Central memory CD8-positive, alpha-beta T cell (primary cell): ENCODE measurements at regions not wholly inside any gene's neighbourhood (a gene's known extent, or its start where the extent isn't known, plus 50 kb on each side); places are given as distances from the start of the nearest gene placed in this dataset.
"Not testable (repeated sequence)": the region's sequence is repeated elsewhere in the genome, so short reads cannot be mapped to it uniquely, and the experiment has no call there.

Experiments used
- ATAC-seq: fragments of 150-1000 bp; cut with Tn5 transposase; replicated peaks from 2 replicates; pipeline ENCODE4 v1.10.0; 2022; ENCODE audit warnings: mild to moderate bottlenecking, moderate FRiP score, moderate number of reproducible peaks; ENCODE audit not compliant: poor library complexity, severe bottlenecking; ENCODE audit errors: extremely low read depth
- DNase-seq, 2 donors: peaks; one replicate each; pipeline ENCODE4 v3.0.0; 2021; ENCODE audit warnings: low spot score in 2 of 2
- H3K27ac Mint-ChIP-seq: one replicate; pipeline ENCODE4 v1.8.0; 2022; ENCODE audit warnings: low read depth, mild to moderate bottlenecking, moderate library complexity, mixed read lengths
- H3K27me3 Mint-ChIP-seq: one replicate; pipeline ENCODE4 v1.8.0; 2022; ENCODE audit warnings: mixed read lengths
- H3K36me3 Mint-ChIP-seq: one replicate; pipeline ENCODE4 v1.8.0; 2022; ENCODE audit warnings: mild to moderate bottlenecking, moderate library complexity, mixed read lengths; ENCODE audit not compliant: insufficient read depth
- H3K4me1 Mint-ChIP-seq: one replicate; pipeline ENCODE4 v1.8.0; 2022; ENCODE audit warnings: mixed read lengths
- H3K4me3 Mint-ChIP-seq: one replicate; pipeline ENCODE4 v1.8.0; 2022; ENCODE audit warnings: mild to moderate bottlenecking, moderate library complexity, mixed read lengths
- H3K9me3 Mint-ChIP-seq: one replicate; pipeline ENCODE4 v1.8.0; 2022; ENCODE audit warnings: mixed read lengths

- H3K27me3 Mint-ChIP-seq, ATAC-seq, DNase-seq, H3K27ac Mint-ChIP-seq, H3K4me3 Mint-ChIP-seq, H3K4me1 Mint-ChIP-seq, H3K36me3 Mint-ChIP-seq: not testable (repeated sequence)
- H3K9me3 Mint-ChIP-seq: peaks cover 34% of the 10 kb centered on the region
These were observed 1045.7 kb upstream of the FLRT2 start for GRCh38 chr14:84484243-84484642.

DNA sequence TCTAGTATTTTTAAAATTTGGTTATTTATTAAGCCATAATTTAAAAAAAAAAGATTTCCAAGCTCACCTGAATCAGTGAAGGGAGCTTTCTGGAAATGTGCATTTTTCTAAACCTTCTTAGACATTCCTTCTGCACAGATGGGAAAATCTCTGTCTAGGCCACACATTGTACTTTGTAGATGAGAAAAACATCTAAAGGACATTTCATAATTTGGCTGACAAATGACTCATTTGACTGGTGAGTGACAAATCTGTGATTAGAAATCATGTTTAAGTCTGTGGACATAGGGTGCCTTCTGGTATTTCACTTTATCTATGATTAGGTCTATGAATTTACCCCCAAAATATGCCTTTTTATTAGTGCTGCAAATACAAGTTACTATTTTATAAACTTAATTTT, 1044.9 kb upstream of the FLRT2 start:
- Mint-ChIP-seq H3K4me3 (no peak overlapping the region), H3K27ac (no peak overlapping the region), H3K27me3 (no peaks in the 10 kb centered on the region), H3K36me3 (no peaks in the 10 kb centered on the region), H3K4me1 (no peaks in the 10 kb centered on the region), H3K9me3 (peaks cover 34% of the 10 kb centered on the region)
- ATAC-seq (no peak), DNase-seq (no peak)

DNA sequence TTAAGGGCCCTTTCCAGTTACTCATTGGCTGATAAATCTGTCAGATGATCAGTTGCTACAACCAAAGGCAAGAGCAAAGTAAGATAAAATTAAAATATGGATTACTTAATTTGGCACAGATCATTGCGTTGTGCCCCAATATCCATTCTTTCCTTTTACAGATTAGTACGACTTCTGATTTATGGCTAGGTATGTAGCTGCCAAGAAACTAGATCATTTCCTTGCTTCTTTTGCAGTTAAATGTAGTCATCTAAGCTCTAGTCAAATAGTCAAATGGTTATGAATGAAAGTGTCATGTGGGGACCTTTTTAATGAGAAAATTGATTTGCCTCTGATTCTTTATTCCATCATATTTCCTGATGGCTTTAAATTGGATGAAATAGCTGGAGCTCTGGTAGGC, 1039.9 kb upstream of the FLRT2 start:
- peaks cover 25% of the 10 kb centered on the region for H3K9me3 Mint-ChIP-seq
- no peak for ATAC-seq
- no peaks in the 10 kb centered on the region for H3K27me3 Mint-ChIP-seq
- H3K36me3 Mint-ChIP-seq: no peaks in the 10 kb centered on the region
- H3K4me3 Mint-ChIP-seq: no peak overlapping the region
- no peak overlapping the region for H3K27ac Mint-ChIP-seq
- H3K4me1 Mint-ChIP-seq: no peaks in the 10 kb centered on the region
- DNase-seq: no peak

DNA sequence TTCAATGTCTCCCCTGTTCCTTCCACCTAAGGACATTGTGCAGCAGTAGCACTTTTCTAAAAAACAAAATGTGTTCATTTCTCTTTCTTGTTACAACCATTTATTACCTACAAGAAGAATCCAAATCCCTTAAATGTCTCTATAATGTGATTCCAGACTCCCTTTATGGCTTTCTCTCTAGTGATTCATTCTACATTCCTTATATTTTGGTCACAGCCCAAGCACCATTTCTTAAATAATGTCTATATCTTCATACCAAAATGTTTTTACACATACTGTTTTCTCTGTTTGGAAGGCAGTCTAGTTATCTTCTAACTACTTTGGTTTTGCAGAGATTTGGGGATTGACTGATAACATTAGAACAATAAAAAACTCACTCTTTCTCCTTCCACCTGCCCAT, 1037.3 kb upstream of the FLRT2 start:
- Mint-ChIP-seq H3K9me3 (peaks cover 34% of the 10 kb centered on the region), H3K4me1 (no peaks in the 10 kb centered on the region)
- no peak for ATAC-seq

DNA sequence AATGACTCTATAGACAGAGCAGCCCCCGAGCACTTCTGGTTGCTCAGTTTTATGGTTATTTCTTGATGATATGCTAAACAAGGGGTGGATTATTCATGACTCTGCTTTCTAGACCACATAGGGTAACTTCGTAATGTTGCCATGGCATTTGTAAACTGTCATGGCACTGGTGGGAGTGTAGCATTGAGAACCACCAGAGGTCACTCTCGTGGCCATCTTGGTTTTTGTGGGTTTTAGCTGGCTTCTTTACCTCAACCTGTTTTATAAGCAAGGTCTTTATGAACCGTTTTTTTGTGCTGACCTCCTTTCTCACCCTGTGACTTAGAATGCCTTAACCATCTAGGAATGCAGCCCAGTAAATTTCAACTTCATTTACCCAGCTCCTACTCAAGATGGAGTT, 1036.2 kb upstream of the FLRT2 start:
- H3K27me3 Mint-ChIP-seq: no peaks in the 10 kb centered on the region
- H3K4me3 Mint-ChIP-seq: no peak overlapping the region
- H3K27ac Mint-ChIP-seq: no peak overlapping the region
- no peaks in the 10 kb centered on the region for H3K36me3 Mint-ChIP-seq
- ATAC-seq (no peak), DNase-seq (no peak)
- no peaks in the 10 kb centered on the region for H3K4me1 Mint-ChIP-seq
- peaks cover 25% of the 10 kb centered on the region for H3K9me3 Mint-ChIP-seq

More for the DNA sequence above, 1037.3 kb upstream of the FLRT2 start:
- Mint-ChIP-seq H3K4me3 (no peak overlapping the region), H3K27me3 (no peaks in the 10 kb centered on the region), H3K36me3 (no peaks in the 10 kb centered on the region), H3K27ac (no peak overlapping the region)
- DNase-seq: no peak

DNA sequence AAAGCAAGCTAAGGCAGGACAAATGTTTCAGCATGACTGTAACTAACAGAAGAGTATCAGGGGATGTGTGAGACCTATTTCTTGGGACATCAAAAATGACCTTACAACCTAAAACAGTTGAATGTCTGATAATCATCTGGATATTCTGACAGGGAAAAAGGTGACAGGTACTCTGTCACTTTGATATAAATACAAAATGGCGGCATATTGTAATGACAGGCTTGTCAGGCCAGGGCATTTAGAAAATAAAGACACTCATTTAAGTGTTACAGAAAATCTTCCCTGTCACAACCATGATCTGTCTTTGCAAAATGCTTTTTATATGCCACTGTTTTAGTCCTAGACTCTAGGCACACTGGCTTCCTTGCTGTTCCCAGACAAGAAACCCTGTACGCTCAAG, 1033.3 kb upstream of the FLRT2 start:
- peaks cover 20% of the 10 kb centered on the region for H3K9me3 Mint-ChIP-seq
- H3K27me3 Mint-ChIP-seq: no peaks in the 10 kb centered on the region
- H3K4me1 Mint-ChIP-seq: no peaks in the 10 kb centered on the region
- H3K36me3 Mint-ChIP-seq: no peaks in the 10 kb centered on the region
- DNase-seq (no peak), ATAC-seq (no peak)
- H3K27ac Mint-ChIP-seq: no peak overlapping the region
- H3K4me3 Mint-ChIP-seq: no peak overlapping the region

GRCh38 chr14:84512823-84513222, 1017.1 kb upstream of the FLRT2 start:
- H3K4me1 Mint-ChIP-seq, H3K4me3 Mint-ChIP-seq, DNase-seq, ATAC-seq, H3K36me3 Mint-ChIP-seq, H3K27ac Mint-ChIP-seq, H3K27me3 Mint-ChIP-seq: not testable (repeated sequence)
- H3K9me3 Mint-ChIP-seq: peaks cover 38% of the 10 kb centered on the region

- Mint-ChIP-seq H3K27ac (no peak overlapping the region), H3K36me3 (no peaks in the 10 kb centered on the region), H3K9me3 (peaks cover 19% of the 10 kb centered on the region), H3K4me3 (no peak overlapping the region), H3K4me1 (no peaks in the 10 kb centered on the region), H3K27me3 (no peaks in the 10 kb centered on the region)
- no peak for DNase-seq
- no peak for ATAC-seq
These were observed 1010.1 kb upstream of the FLRT2 start for GRCh38 chr14:84519836-84520235.

- Mint-ChIP-seq H3K36me3 (no peaks in the 10 kb centered on the region), H3K27ac (no peak overlapping the region), H3K27me3 (no peaks in the 10 kb centered on the region), H3K9me3 (peaks cover 22% of the 10 kb centered on the region), H3K4me3 (no peak overlapping the region), H3K4me1 (no peaks in the 10 kb centered on the region)
- ATAC-seq: no peak
- no peak for DNase-seq
These were observed 1009.1 kb upstream of the FLRT2 start for GRCh38 chr14:84520711-84521338.

GRCh38 chr14:84523746-84524145, 1006.2 kb upstream of the FLRT2 start:
- ATAC-seq: no peak
- Mint-ChIP-seq H3K27ac (no peak overlapping the region), H3K27me3 (no peaks in the 10 kb centered on the region), H3K36me3 (no peaks in the 10 kb centered on the region), H3K4me3 (no peak overlapping the region), H3K9me3 (peaks cover 9% of the 10 kb centered on the region), H3K4me1 (no peaks in the 10 kb centered on the region)
- DNase-seq: no peak

GRCh38 chr14:84527706-84528105, 1002.2 kb upstream of the FLRT2 start:
- no peak overlapping the region for H3K4me3 Mint-ChIP-seq
- H3K9me3 Mint-ChIP-seq: peaks cover 9% of the 10 kb centered on the region
- no peaks in the 10 kb centered on the region for H3K36me3 Mint-ChIP-seq
- no peaks in the 10 kb centered on the region for H3K27me3 Mint-ChIP-seq
- H3K4me1 Mint-ChIP-seq: no peaks in the 10 kb centered on the region
- ATAC-seq: no peak
- H3K27ac Mint-ChIP-seq: no peak overlapping the region
- DNase-seq: no peak

DNA sequence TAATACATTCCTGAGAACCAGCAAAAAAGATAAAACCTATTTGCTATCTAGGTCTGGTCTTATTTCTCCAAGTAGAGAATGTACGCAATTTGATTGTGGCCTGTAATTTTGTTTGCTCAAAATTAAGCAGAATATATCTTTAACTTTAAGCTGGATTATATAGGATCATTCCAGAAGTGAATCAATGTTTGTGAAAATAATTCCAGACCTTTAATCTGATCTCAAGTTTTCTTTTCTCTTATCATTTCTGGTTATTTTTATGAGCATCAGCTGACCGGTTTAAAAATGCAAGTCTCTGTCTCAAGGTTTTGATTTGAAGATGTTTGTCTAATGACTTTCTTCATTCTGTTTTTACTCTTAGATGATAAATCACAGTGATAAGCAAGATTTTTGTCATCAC, 997.9 kb upstream of the FLRT2 start:
- no peaks in the 10 kb centered on the region for H3K36me3 Mint-ChIP-seq
- H3K27me3 Mint-ChIP-seq: no peaks in the 10 kb centered on the region
- H3K27ac Mint-ChIP-seq: no peak overlapping the region
- H3K4me3 Mint-ChIP-seq: no peak overlapping the region
- no peaks in the 10 kb centered on the region for H3K4me1 Mint-ChIP-seq
- no peak for DNase-seq
- peaks cover 5% of the 10 kb centered on the region for H3K9me3 Mint-ChIP-seq
- ATAC-seq: no peak

GRCh38 chr14:84533181-84533725, 996.7 kb upstream of the FLRT2 start:
- Mint-ChIP-seq H3K9me3 (peaks cover 5% of the 10 kb centered on the region), H3K27ac (no peak overlapping the region), H3K27me3 (no peaks in the 10 kb centered on the region), H3K4me3 (no peak overlapping the region), H3K36me3 (no peaks in the 10 kb centered on the region), H3K4me1 (no peaks in the 10 kb centered on the region)
- no peak for DNase-seq
- ATAC-seq: no peak
